WTC11 (cell line): ENCODE measurements at regions not wholly inside any gene's neighbourhood (a gene's known extent, or its start where the extent isn't known, plus 50 kb on each side); places are given as distances from the start of the nearest gene placed in this dataset.

ENCODE experiments used
- ATAC-seq: fragments of 200-7000 bp; cut with Tn5 transposase; 2 replicates; pipeline ENCODE4 v1.10.0; 2021; ENCODE audit warnings: mild to moderate bottlenecking, moderate library complexity
- CTCF ChIA-PET: fragments of 300-600 bp; sonication (Branson Sonifier 250); formaldehyde crosslinking; loops from one replicate; lab custom pipeline; 2021; ENCODE audit warnings: antibody characterized with exemption; lab: Charles Lee
- POLR2A ChIA-PET: fragments of 350-600 bp; sonication (Branson Sonifier 250); formaldehyde crosslinking; loops from one replicate; lab custom pipeline; 2021; ENCODE audit warnings: antibody characterized with exemption; lab: Charles Lee
- DNase-seq: peaks from one replicate; pipeline ENCODE4 v3.0.0; 2021; ENCODE audit warnings: low spot score
- H3K27ac Mint-ChIP-seq: 2 replicates; pipeline ENCODE4 v1.8.0; 2021; ENCODE audit warnings: mixed read lengths
- H3K27me3 Mint-ChIP-seq: 2 replicates; pipeline ENCODE4 v1.8.0; 2021; ENCODE audit warnings: low read depth, mild to moderate bottlenecking, moderate library complexity, mixed read lengths
- H3K36me3 Mint-ChIP-seq: 2 replicates; pipeline ENCODE4 v1.8.0; 2021; ENCODE audit warnings: mixed read lengths
- H3K4me1 Mint-ChIP-seq: 2 replicates; pipeline ENCODE4 v1.8.0; 2022; ENCODE audit warnings: mixed read lengths
- H3K4me3 Mint-ChIP-seq: 2 replicates; pipeline ENCODE4 v1.8.0; 2021; ENCODE audit warnings: mild to moderate bottlenecking, moderate library complexity, mixed read lengths
- H3K9me3 Mint-ChIP-seq: 2 replicates; pipeline ENCODE4 v1.8.0; 2021; ENCODE audit warnings: mixed read lengths
- AFF4 ChIP-seq: sonication (generic); formaldehyde crosslinking; IDR thresholded peaks from 2 replicates; pipeline ENCODE4 v1.8.1; 2023; ENCODE audit warnings: mild to moderate bottlenecking, missing genetic modification reagents, borderline replicate concordance
- CBFB ChIP-seq: sonication (generic); formaldehyde crosslinking; IDR thresholded peaks from 2 replicates; pipeline ENCODE4 v1.8.1; 2022; ENCODE audit warnings: mild to moderate bottlenecking, low read depth, missing genetic modification reagents
- JAZF1 ChIP-seq: fragments of 250-450 bp; sonication (Bioruptor Pico); IDR thresholded peaks from 2 replicates; pipeline ENCODE4 v1.9.0; 2021; ENCODE audit warnings: moderate library complexity, mild to moderate bottlenecking, inconsistent platforms
- KAT7 ChIP-seq: sonication (generic); formaldehyde crosslinking; IDR thresholded peaks from 2 replicates; pipeline ENCODE4 v1.8.1; 2023; ENCODE audit warnings: missing genetic modification reagents, mild to moderate bottlenecking, borderline replicate concordance
- NR1H2 ChIP-seq: sonication (generic); formaldehyde crosslinking; IDR thresholded peaks from 2 replicates; pipeline ENCODE4 v1.9.0; 2021; ENCODE audit warnings: mild to moderate bottlenecking, moderate library complexity, missing genetic modification reagents
- PRDM15 ChIP-seq: sonication (generic); formaldehyde crosslinking; IDR thresholded peaks from 2 replicates; pipeline ENCODE4 v1.8.0; 2022; ENCODE audit warnings: missing genetic modification reagents
- PREB ChIP-seq: sonication (generic); formaldehyde crosslinking; IDR thresholded peaks from 2 replicates; pipeline ENCODE4 v1.8.1; 2022; ENCODE audit warnings: mild to moderate bottlenecking, missing genetic modification reagents, moderate library complexity, borderline replicate concordance
- SMAD3 ChIP-seq: sonication (generic); formaldehyde crosslinking; IDR thresholded peaks from 2 replicates; pipeline ENCODE4 v1.8.0; 2022; ENCODE audit warnings: missing genetic modification reagents, mild to moderate bottlenecking, borderline replicate concordance
- TEAD4 ChIP-seq: sonication (generic); formaldehyde crosslinking; IDR thresholded peaks from 2 replicates; pipeline ENCODE4 v1.8.0; 2022; ENCODE audit warnings: mild to moderate bottlenecking, missing genetic modification reagents
- USF1 ChIP-seq: sonication (generic); formaldehyde crosslinking; IDR thresholded peaks from 2 replicates; pipeline ENCODE4 v1.8.0; 2022; ENCODE audit warnings: mild to moderate bottlenecking, missing genetic modification reagents
- ZMAT4 ChIP-seq: fragments of 250-450 bp; sonication (Bioruptor Pico); IDR thresholded peaks from 2 replicates; pipeline ENCODE4 v1.9.0; 2021; ENCODE audit warnings: mild to moderate bottlenecking
- ZNF281 ChIP-seq: sonication (generic); formaldehyde crosslinking; IDR thresholded peaks from 2 replicates; pipeline ENCODE4 v1.8.0; 2023; ENCODE audit warnings: mild to moderate bottlenecking, missing genetic modification reagents
- ZNF317 ChIP-seq: sonication (generic); formaldehyde crosslinking; IDR thresholded peaks from 2 replicates; pipeline ENCODE4 v1.8.1; 2023; ENCODE audit warnings: low read depth, mild to moderate bottlenecking, moderate library complexity, missing genetic modification reagents, borderline replicate concordance
- ZNF416 ChIP-seq: fragments of 250-450 bp; sonication (Bioruptor Pico); IDR thresholded peaks from 2 replicates; pipeline ENCODE4 v1.9.0; 2021; ENCODE audit warnings: mild to moderate bottlenecking, inconsistent platforms
- TF ChIP-seq, protein P1 (sequence below): fragments of 250-450 bp; sonication (Bioruptor Pico); conservative IDR thresholded peaks from 2 replicates; pipeline ENCODE4 v1.9.0; 2021; ENCODE audit warnings: mild to moderate bottlenecking
- TF ChIP-seq, protein P2 (sequence below): fragments of 250-450 bp; sonication (Bioruptor Pico); IDR thresholded peaks from 2 replicates; pipeline ENCODE4 v1.9.0; 2021; ENCODE audit warnings: moderate library complexity, mild to moderate bottlenecking, inconsistent platforms, borderline replicate concordance
- TF ChIP-seq, protein P3 (sequence below): sonication (generic); formaldehyde crosslinking; IDR thresholded peaks from 2 replicates; pipeline ENCODE4 v1.8.1; 2022; ENCODE audit warnings: mild to moderate bottlenecking, moderate library complexity, missing genetic modification reagents
- TF ChIP-seq, protein P4 (sequence below): sonication (generic); formaldehyde crosslinking; IDR thresholded peaks from 2 replicates; pipeline ENCODE4 v1.8.1; 2022; ENCODE audit warnings: missing genetic modification reagents, borderline replicate concordance

- H3K36me3 Mint-ChIP-seq = peaks cover 9% of the 10 kb centered on the region
- H3K9me3 Mint-ChIP-seq = peaks cover 45% of the 10 kb centered on the region
- no peak overlapping the region for H3K4me3 Mint-ChIP-seq
- H3K27ac Mint-ChIP-seq = no peak overlapping the region
- POLR2A ChIA-PET = no interaction called here
- ATAC-seq (no peak), DNase-seq (no peak)
- TF ChIP-seq PRDM15 (no peak), SMAD3 (CRISPR knock-in tag) (no peak), NR1H2 (CRISPR knock-in tag) (no peak), USF1 (CRISPR knock-in tag) (no peak), KAT7 (CRISPR knock-in tag) (no peak), ZNF317 (CRISPR knock-in tag) (no peak), AFF4 (CRISPR knock-in tag) (no peak), CBFB (CRISPR knock-in tag) (no peak), JAZF1 (CRISPR knock-in tag) (no peak), TEAD4 (CRISPR knock-in tag) (no peak), ZMAT4 (CRISPR knock-in tag) (no peak), ZNF281 (CRISPR knock-in tag) (no peak), ZNF416 (CRISPR knock-in tag) (no peak), PREB (CRISPR knock-in tag) (no peak)
- TF ChIP-seq, protein P1, sequence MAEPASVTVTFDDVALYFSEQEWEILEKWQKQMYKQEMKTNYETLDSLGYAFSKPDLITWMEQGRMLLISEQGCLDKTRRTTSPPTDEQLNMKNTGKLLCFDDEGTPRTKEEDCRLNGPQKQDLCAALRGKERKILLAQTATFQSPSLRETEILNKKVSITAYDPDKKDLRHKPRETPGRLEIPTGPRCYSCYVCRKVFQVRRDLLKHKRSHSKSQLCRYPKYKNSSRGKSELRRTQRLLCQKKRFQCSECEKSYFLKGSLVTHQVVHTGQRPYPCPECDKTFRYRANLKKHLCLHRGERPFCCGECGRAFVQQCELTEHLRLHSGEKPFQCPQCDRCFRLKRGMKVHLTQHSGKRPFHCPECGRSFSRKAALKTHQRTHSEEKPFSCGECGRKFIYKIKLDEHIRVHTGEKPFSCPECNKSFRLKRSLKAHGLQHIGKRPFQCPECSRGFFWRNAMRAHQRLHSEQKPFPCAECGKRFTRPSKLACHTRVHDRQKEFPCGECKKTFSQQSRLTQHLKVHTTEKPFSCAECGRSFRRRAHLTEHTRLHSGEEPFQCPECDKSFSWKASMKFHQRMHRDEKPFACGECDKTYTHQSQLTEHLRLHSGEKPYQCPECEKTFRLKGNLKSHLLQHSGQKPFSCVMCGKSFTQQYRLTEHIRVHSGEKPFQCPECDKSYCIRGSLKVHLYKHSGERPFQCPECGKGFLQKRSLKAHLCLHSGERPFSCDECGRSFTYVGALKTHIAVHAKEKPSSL (CRISPR knock-in tag) = no peak
- TF ChIP-seq, protein P2, sequence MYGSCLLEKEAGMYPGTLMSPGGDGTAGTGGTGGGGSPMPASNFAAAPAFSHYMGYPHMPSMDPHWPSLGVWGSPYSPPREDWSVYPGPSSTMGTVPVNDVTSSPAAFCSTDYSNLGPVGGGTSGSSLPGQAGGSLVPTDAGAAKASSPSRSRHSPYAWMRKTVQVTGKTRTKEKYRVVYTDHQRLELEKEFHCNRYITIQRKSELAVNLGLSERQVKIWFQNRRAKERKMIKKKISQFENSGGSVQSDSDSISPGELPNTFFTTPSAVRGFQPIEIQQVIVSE (CRISPR knock-in tag) = no peak
- TF ChIP-seq, protein P3, sequence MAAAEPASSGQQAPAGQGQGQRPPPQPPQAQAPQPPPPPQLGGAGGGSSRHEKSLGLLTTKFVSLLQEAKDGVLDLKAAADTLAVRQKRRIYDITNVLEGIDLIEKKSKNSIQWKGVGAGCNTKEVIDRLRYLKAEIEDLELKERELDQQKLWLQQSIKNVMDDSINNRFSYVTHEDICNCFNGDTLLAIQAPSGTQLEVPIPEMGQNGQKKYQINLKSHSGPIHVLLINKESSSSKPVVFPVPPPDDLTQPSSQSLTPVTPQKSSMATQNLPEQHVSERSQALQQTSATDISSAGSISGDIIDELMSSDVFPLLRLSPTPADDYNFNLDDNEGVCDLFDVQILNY (CRISPR knock-in tag) = no peak
- TF ChIP-seq, protein P4, sequence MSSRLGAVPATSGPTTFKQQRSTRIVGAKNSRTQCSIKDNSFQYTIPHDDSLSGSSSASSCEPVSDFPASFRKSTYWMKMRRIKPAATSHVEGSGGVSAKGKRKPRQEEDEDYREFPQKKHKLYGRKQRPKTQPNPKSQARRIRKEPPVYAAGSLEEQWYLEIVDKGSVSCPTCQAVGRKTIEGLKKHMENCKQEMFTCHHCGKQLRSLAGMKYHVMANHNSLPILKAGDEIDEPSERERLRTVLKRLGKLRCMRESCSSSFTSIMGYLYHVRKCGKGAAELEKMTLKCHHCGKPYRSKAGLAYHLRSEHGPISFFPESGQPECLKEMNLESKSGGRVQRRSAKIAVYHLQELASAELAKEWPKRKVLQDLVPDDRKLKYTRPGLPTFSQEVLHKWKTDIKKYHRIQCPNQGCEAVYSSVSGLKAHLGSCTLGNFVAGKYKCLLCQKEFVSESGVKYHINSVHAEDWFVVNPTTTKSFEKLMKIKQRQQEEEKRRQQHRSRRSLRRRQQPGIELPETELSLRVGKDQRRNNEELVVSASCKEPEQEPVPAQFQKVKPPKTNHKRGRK (CRISPR knock-in tag) = no peak
- H3K4me1 Mint-ChIP-seq = no peaks in the 10 kb centered on the region
- CTCF ChIA-PET = no interaction called here
- H3K27me3 Mint-ChIP-seq = peaks cover 5% of the 10 kb centered on the region; the same call in 1 of the 2 replicates
Observed at GRCh38 chr18:77785415-77785975, 535.8 kb downstream of the GALR1 start.
